ENCODE measurements at regions not wholly inside any gene's neighbourhood (a gene's known extent, or its start where the extent isn't known, plus 50 kb on each side); places are given as distances from the start of the nearest gene placed in this dataset.

- Histone ChIP-seq H3K27me3 (replicated peaks; ENCODE audit: insufficient read depth) (no peaks in the 10 kb centered on the region), H3K4me3 (no peak overlapping the region), H3K9me3 (no peaks in the 10 kb centered on the region), H3K36me3 (no peaks in the 10 kb centered on the region), H3K27ac (no peak overlapping the region), H3K4me1 (replicated peaks) (no peaks in the 10 kb centered on the region)
- intact Hi-C loops (cut with DNase I) = no loop called here
- no peak for DNase-seq (ENCODE audit: low spot score)
- no peak for TF ChIP-seq POLR2AphosphoS5 (IDR thresholded peaks at IDR 0.05)
- no peak for TF ChIP-seq POLR2A (IDR thresholded peaks at IDR 0.05)
- no peak for TF ChIP-seq CTCF (IDR thresholded peaks at IDR 0.05)
- WGBS = 82% methylated on average over 1 of the region's 1 CpG
Observed at GRCh38 chr12:125936502-125936901, 871.3 kb downstream of the AACS start.

GRCh38 chr12:125944446-125944845 is 879.2 kb downstream of the AACS start:
- no peak overlapping the region for H3K4me3 ChIP-seq
- WGBS = 89% methylated on average over 2 of the region's 2 CpGs

GRCh38 chr12:125949471-125949870 is 884.2 kb downstream of the AACS start:
- H3K4me3 ChIP-seq = no peak overlapping the region
- H3K36me3 ChIP-seq = no peaks in the 10 kb centered on the region
- no peak overlapping the region for H3K27ac ChIP-seq
- 85% methylated on average over 7 of the region's 7 CpGs for WGBS
- TF ChIP-seq CTCF (IDR thresholded peaks at IDR 0.05) (no peak), POLR2A (IDR thresholded peaks at IDR 0.05) (no peak), POLR2AphosphoS5 (IDR thresholded peaks at IDR 0.05) (no peak)
- H3K27me3 ChIP-seq (replicated peaks; ENCODE audit: insufficient read depth) = no peaks in the 10 kb centered on the region
- intact Hi-C loops (cut with DNase I) = no loop called here
- H3K9me3 ChIP-seq = no peaks in the 10 kb centered on the region
- DNase-seq (ENCODE audit: low spot score) = no peak
- H3K4me1 ChIP-seq (replicated peaks) = no peaks in the 10 kb centered on the region

More at GRCh38 chr12:125944446-125944845, 879.2 kb downstream of the AACS start:
- no peaks in the 10 kb centered on the region for H3K27me3 ChIP-seq (replicated peaks; ENCODE audit: insufficient read depth)
- H3K4me1 ChIP-seq (replicated peaks) = no peaks in the 10 kb centered on the region
- no peak overlapping the region for H3K27ac ChIP-seq
- H3K9me3 ChIP-seq = no peaks in the 10 kb centered on the region
- intact Hi-C loops (cut with DNase I) = no loop called here
- TF ChIP-seq POLR2AphosphoS5 (IDR thresholded peaks at IDR 0.05) (no peak), CTCF (IDR thresholded peaks at IDR 0.05) (no peak), POLR2A (IDR thresholded peaks at IDR 0.05) (no peak)
- DNase-seq (ENCODE audit: low spot score) = no peak
- H3K36me3 ChIP-seq = no peaks in the 10 kb centered on the region

GRCh38 chr12:125954362-125954761 is 889.1 kb downstream of the AACS start:
- WGBS = 85% methylated on average over 4 of the region's 4 CpGs
- intact Hi-C loops (cut with DNase I) = no loop called here

More at GRCh38 chr12:125954362-125954761, 889.1 kb downstream of the AACS start:
- Histone ChIP-seq H3K27ac (no peak overlapping the region), H3K4me3 (no peak overlapping the region), H3K9me3 (no peaks in the 10 kb centered on the region), H3K4me1 (replicated peaks) (no peaks in the 10 kb centered on the region), H3K27me3 (replicated peaks; ENCODE audit: insufficient read depth) (no peaks in the 10 kb centered on the region), H3K36me3 (no peaks in the 10 kb centered on the region)
- TF ChIP-seq POLR2A (IDR thresholded peaks at IDR 0.05) (no peak), POLR2AphosphoS5 (IDR thresholded peaks at IDR 0.05) (no peak), CTCF (IDR thresholded peaks at IDR 0.05) (no peak)
- DNase-seq (ENCODE audit: low spot score) = no peak

Measured in prostate gland (tissue), 2 donors.